ENCODE measurements at regions not wholly inside any gene's neighbourhood (a gene's known extent, or its start where the extent isn't known, plus 50 kb on each side); places are given as distances from the start of the nearest gene placed in this dataset.

DNA sequence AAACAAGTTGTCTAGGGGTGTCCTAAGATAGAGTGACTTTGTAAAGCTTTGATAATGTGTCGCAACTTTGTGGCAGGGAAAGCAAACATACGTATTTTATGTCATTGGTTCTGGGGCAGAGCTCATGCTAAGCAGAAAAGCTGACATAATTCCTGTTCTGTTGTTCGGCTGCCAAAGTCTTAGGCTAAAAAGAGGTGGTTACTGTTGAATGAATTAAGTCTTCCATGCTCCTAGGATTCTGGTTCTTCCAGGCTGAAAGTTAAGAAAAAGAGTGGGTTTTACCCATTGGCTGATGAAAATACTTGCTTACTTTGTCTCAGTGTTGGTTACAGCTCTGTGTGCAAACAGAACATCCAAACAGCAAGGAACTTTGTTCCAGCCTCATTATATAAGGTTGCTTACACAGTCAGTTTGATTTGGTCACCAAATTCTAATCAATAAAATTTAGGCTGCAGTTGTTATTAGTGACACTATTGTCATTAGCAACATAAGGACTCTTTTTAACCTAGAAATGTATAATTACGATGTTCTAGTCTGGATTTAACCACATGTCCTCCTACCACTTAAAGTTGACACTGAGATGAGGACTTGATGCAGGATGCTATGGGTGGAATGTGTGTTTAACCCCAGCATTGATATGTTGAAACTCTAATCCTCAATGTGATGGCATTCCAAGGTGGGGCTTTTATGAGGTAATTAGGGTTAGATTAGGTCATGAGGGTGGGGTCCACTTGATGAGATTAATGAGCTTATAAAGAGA, 114.0 kb upstream of the GOT2 start:
- TF ChIP-seq, protein P1, sequence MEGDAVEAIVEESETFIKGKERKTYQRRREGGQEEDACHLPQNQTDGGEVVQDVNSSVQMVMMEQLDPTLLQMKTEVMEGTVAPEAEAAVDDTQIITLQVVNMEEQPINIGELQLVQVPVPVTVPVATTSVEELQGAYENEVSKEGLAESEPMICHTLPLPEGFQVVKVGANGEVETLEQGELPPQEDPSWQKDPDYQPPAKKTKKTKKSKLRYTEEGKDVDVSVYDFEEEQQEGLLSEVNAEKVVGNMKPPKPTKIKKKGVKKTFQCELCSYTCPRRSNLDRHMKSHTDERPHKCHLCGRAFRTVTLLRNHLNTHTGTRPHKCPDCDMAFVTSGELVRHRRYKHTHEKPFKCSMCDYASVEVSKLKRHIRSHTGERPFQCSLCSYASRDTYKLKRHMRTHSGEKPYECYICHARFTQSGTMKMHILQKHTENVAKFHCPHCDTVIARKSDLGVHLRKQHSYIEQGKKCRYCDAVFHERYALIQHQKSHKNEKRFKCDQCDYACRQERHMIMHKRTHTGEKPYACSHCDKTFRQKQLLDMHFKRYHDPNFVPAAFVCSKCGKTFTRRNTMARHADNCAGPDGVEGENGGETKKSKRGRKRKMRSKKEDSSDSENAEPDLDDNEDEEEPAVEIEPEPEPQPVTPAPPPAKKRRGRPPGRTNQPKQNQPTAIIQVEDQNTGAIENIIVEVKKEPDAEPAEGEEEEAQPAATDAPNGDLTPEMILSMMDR (conservative IDR thresholded peaks at IDR 0.05), result no peak
- TF ChIP-seq ZFX (IDR thresholded peaks at IDR 0.05), result no peak
